ENCODE measurements at regions not wholly inside any gene's neighbourhood (a gene's known extent, or its start where the extent isn't known, plus 50 kb on each side); places are given as distances from the start of the nearest gene placed in this dataset.
A peak's percentile ranks its signal among the peaks of the same experiment; 100 is the strongest.

DNA sequence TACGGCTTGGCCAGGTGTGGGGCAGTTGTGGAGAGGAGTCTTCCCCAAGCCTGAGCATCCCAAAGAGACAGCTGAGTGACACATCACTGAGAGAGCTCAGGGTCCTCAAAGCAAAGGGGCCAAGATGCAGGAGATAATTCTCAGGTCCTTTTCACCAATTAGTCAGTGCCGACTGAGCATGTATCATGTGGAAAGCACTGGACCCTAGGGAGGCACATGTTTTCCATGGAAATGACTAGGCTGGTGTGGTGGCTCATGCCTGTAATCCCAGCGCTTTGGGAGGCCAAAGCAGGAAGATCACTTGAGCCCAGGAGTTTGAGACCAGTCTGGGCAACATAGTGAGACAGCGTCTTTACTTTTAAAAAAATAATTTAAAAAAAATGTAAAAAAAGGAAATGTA lies 67.3 kb upstream of the PRPS1 start:
- Histone ChIP-seq H3K4me1 (ENCODE audit: control insufficient read depth in 1 of 2, insufficient read depth in 2 of 2, low read length in 2 of 2) (peaks cover 36 to 39% of the 10 kb centered on the region in 2 experiments), H3K79me2 (ENCODE audit: control insufficient read depth, insufficient read depth, low read length, poor library complexity) (no peaks in the 10 kb centered on the region), H2AFZ (ENCODE audit: insufficient read depth, low read length, poor library complexity) (no peak overlapping the region), H3K36me3 (ENCODE audit: control insufficient read depth in 1 of 2, insufficient read depth in 2 of 2, low read length in 2 of 2) (no peaks in the 10 kb centered on the region), H2BK5ac (ENCODE audit: low read depth, low read length, poor library complexity) (no peak overlapping the region), H3K9me3 (ENCODE audit: insufficient read depth, low read depth, low read length) (no peaks in the 10 kb centered on the region), H4K8ac (ENCODE audit: low read depth, low read length) (no peak overlapping the region), H3K27me3 (ENCODE audit: insufficient read depth, low read length) (no peaks in the 10 kb centered on the region), H4K91ac (ENCODE audit: low read depth, low read length) (no peak overlapping the region), H4K12ac (ENCODE audit: low read depth, low read length) (no peak overlapping the region), H2AK5ac (ENCODE audit: low read length) (no peak overlapping the region), H3K4ac (ENCODE audit: low read depth, low read length) (no peak overlapping the region), H3K23ac (ENCODE audit: low read length) (no peak overlapping the region), H3K79me1 (ENCODE audit: low read length) (peaks cover 22% of the 10 kb centered on the region), H3K18ac (ENCODE audit: low read length) (no peak overlapping the region), H3K4me3 (ENCODE audit: low read depth, low read length) (no peak overlapping the region), H3K14ac (ENCODE audit: low read length) (no peak overlapping the region), H2BK120ac (ENCODE audit: insufficient read depth, low read length, poor library complexity) (no peak overlapping the region), H3K27ac (ENCODE audit: low read depth, low read length) (no peak overlapping the region), H3K9ac (ENCODE audit: low read length) (no peak overlapping the region), H2BK12ac (ENCODE audit: low read length) (no peak overlapping the region), H3K4me2 (ENCODE audit: low read length) (no peak overlapping the region)
- whole genome bisulfite sequencing (ENCODE audit: extremely low coverage, insufficient coverage, insufficient read length), result no CpG with 5 or more reads among the region's 4 CpGs
- DNase-seq, result no peak

DNA sequence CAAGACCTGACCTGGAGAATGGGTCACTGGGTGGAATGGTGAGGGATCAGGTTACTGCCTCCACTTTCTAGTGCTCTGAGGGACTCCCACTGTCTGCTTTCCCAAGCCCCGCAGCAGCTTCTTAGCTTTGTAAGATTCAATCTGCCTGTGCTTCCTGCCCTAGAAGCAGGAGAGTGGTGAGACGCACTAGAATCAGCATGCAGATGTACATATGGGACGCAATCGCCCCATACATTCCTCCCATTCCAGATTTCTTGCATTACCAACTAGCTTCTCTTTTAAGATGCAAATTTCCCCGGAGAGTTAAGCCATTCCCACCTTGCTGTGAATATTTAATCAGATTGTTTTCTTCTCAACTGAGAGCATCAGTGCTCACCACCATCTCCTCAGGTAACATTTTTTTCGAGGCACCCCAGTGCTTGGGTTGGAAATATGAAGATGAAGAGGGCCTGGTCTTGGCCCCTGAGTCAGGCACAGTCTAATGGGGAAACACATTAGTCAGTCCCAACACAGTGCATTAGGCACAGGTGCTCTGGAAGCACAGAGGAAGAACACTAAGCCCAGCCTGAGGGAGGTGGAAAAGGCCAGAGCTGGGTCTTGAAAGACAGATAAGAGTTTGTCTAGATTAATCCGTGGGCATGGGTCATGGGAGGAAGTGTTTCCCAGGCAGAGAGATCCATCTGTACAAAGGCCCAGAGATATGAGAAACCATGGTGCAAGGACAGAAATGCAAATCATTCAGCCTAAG lies 66.7 kb upstream of the PRPS1 start:
- no peaks in the 10 kb centered on the region for H3K27me3 ChIP-seq (ENCODE audit: insufficient read depth, low read length)
- peak overlapping the region; percentile 34 for H4K91ac ChIP-seq (ENCODE audit: low read depth, low read length)
- no peaks in the 10 kb centered on the region for H3K36me3 ChIP-seq (ENCODE audit: control insufficient read depth in 1 of 2, insufficient read depth in 2 of 2, low read length in 2 of 2)
- no peak overlapping the region for H2AFZ ChIP-seq (ENCODE audit: insufficient read depth, low read length, poor library complexity)
- WGBS (ENCODE audit: extremely low coverage, insufficient coverage, insufficient read length), result no CpG with 5 or more reads among the region's 7 CpGs
- no peak overlapping the region for H3K18ac ChIP-seq (ENCODE audit: low read length)
- no peak overlapping the region for H2BK120ac ChIP-seq (ENCODE audit: insufficient read depth, low read length, poor library complexity)
- peaks cover 22% of the 10 kb centered on the region for H3K79me1 ChIP-seq (ENCODE audit: low read length)
- no peak overlapping the region for H4K12ac ChIP-seq (ENCODE audit: low read depth, low read length)
- H2AK5ac ChIP-seq (ENCODE audit: low read length), result no peak overlapping the region
- H2BK5ac ChIP-seq (ENCODE audit: low read depth, low read length, poor library complexity), result no peak overlapping the region
- peak overlapping the region; percentile 56 for H3K27ac ChIP-seq (ENCODE audit: low read depth, low read length)
- H3K14ac ChIP-seq (ENCODE audit: low read length), result no peak overlapping the region
- no peak overlapping the region for H3K4me2 ChIP-seq (ENCODE audit: low read length)
- H4K8ac ChIP-seq (ENCODE audit: low read depth, low read length), result no peak overlapping the region
- DNase-seq, result peak; percentile 50 to 74
- no peak overlapping the region for H3K9ac ChIP-seq (ENCODE audit: low read length)
- no peaks in the 10 kb centered on the region for H3K79me2 ChIP-seq (ENCODE audit: control insufficient read depth, insufficient read depth, low read length, poor library complexity)
- no peak overlapping the region for H3K4ac ChIP-seq (ENCODE audit: low read depth, low read length)
- peaks cover 37 to 39% of the 10 kb centered on the region in 2 experiments for H3K4me1 ChIP-seq (ENCODE audit: control insufficient read depth in 1 of 2, insufficient read depth in 2 of 2, low read length in 2 of 2)
- H3K23ac ChIP-seq (ENCODE audit: low read length), result no peak overlapping the region
- no peak overlapping the region for H3K4me3 ChIP-seq (ENCODE audit: low read depth, low read length)
- no peaks in the 10 kb centered on the region for H3K9me3 ChIP-seq (ENCODE audit: insufficient read depth, low read depth, low read length)
- H2BK12ac ChIP-seq (ENCODE audit: low read length), result peak overlapping the region; percentile 3

DNA sequence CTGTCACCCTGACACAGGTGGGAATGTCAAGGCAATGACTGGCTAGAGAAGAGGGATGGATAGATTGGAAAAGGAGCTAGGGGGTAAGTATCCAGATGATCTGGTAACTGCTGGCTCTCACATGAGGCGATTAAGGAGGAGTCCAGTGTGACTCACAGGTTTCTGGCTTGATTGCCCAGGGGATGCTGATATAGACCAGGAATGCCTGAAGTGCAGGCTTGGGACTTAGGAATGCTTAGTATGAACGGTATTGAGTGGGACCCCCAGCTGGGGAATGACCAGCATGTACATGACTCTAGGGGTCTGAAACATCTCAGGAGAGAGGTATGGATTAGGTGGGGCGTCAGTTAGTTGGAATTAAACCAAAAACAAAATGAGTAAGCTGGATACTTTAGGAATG lies 65.8 kb upstream of the PRPS1 start:
- no peak overlapping the region for H3K4ac ChIP-seq (ENCODE audit: low read depth, low read length)
- H4K8ac ChIP-seq (ENCODE audit: low read depth, low read length), result no peak overlapping the region
- no peak overlapping the region for H3K4me3 ChIP-seq (ENCODE audit: low read depth, low read length)
- no peaks in the 10 kb centered on the region for H3K27me3 ChIP-seq (ENCODE audit: insufficient read depth, low read length)
- H3K79me2 ChIP-seq (ENCODE audit: control insufficient read depth, insufficient read depth, low read length, poor library complexity), result no peaks in the 10 kb centered on the region
- no peak overlapping the region for H2BK5ac ChIP-seq (ENCODE audit: low read depth, low read length, poor library complexity)
- no peak overlapping the region for H2AK5ac ChIP-seq (ENCODE audit: low read length)
- no peak overlapping the region for H3K9ac ChIP-seq (ENCODE audit: low read length)
- WGBS (ENCODE audit: extremely low coverage, insufficient coverage, insufficient read length), result no CpG with 5 or more reads among the region's 3 CpGs
- H2BK12ac ChIP-seq (ENCODE audit: low read length), result peak overlapping the region; percentile 3
- H3K4me1 ChIP-seq (ENCODE audit: control insufficient read depth in 1 of 2, insufficient read depth in 2 of 2, low read length in 2 of 2), result peaks cover 37 to 39% of the 10 kb centered on the region in 2 experiments
- DNase-seq, result peak; percentile 80 to 88
- H3K36me3 ChIP-seq (ENCODE audit: control insufficient read depth in 1 of 2, insufficient read depth in 2 of 2, low read length in 2 of 2), result no peaks in the 10 kb centered on the region
- no peaks in the 10 kb centered on the region for H3K9me3 ChIP-seq (ENCODE audit: insufficient read depth, low read depth, low read length)
- H3K79me1 ChIP-seq (ENCODE audit: low read length), result peaks cover 22% of the 10 kb centered on the region
- no peak overlapping the region for H4K12ac ChIP-seq (ENCODE audit: low read depth, low read length)
- no peak overlapping the region for H2AFZ ChIP-seq (ENCODE audit: insufficient read depth, low read length, poor library complexity)
- no peak overlapping the region for H3K4me2 ChIP-seq (ENCODE audit: low read length)
- no peak overlapping the region for H3K23ac ChIP-seq (ENCODE audit: low read length)
- no peak overlapping the region for H3K18ac ChIP-seq (ENCODE audit: low read length)
- peak overlapping the region; percentile 68 for H3K27ac ChIP-seq (ENCODE audit: low read depth, low read length)
- H2BK120ac ChIP-seq (ENCODE audit: insufficient read depth, low read length, poor library complexity), result no peak overlapping the region
- H3K14ac ChIP-seq (ENCODE audit: low read length), result no peak overlapping the region
- H4K91ac ChIP-seq (ENCODE audit: low read depth, low read length), result no peak overlapping the region

DNA sequence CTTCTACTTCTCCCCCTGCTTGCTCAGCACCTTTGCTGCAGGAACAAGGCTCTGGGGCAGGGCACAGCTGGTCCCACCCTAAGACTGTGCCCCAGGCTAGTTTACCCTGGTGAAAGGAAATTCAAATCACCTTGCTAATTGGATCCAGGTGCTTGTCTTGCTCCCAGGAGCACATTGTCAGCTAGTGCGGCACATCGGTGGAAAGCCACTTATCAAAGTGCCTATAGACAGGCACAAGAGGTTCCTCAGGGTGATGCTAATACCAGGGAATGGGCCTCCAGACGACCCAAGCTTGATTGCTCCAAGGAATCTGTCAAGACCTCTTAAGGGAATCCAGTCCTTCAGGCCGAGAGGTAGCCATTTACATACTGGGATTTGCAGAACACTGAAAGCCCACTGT lies 64.5 kb upstream of the PRPS1 start:
- Histone ChIP-seq H3K4me1 (ENCODE audit: control insufficient read depth in 1 of 2, insufficient read depth in 2 of 2, low read length in 2 of 2) (peaks cover 39% of the 10 kb centered on the region in 2 experiments), H3K9me3 (ENCODE audit: insufficient read depth, low read depth, low read length) (no peaks in the 10 kb centered on the region), H3K18ac (ENCODE audit: low read length) (no peak overlapping the region), H3K4me3 (ENCODE audit: low read depth, low read length) (no peak overlapping the region), H3K79me2 (ENCODE audit: control insufficient read depth, insufficient read depth, low read length, poor library complexity) (no peaks in the 10 kb centered on the region), H3K36me3 (ENCODE audit: control insufficient read depth in 1 of 2, insufficient read depth in 2 of 2, low read length in 2 of 2) (no peaks in the 10 kb centered on the region), H4K91ac (ENCODE audit: low read depth, low read length) (peak overlapping the region; percentile 2), H4K12ac (ENCODE audit: low read depth, low read length) (no peak overlapping the region), H3K4me2 (ENCODE audit: low read length) (no peak overlapping the region), H2BK120ac (ENCODE audit: insufficient read depth, low read length, poor library complexity) (no peak overlapping the region), H2BK12ac (ENCODE audit: low read length) (peak overlapping the region; percentile 43), H2AK5ac (ENCODE audit: low read length) (no peak overlapping the region), H3K23ac (ENCODE audit: low read length) (no peak overlapping the region), H3K4ac (ENCODE audit: low read depth, low read length) (no peak overlapping the region), H2BK5ac (ENCODE audit: low read depth, low read length, poor library complexity) (no peak overlapping the region), H2AFZ (ENCODE audit: insufficient read depth, low read length, poor library complexity) (no peak overlapping the region), H3K9ac (ENCODE audit: low read length) (no peak overlapping the region), H4K8ac (ENCODE audit: low read depth, low read length) (no peak overlapping the region), H3K79me1 (ENCODE audit: low read length) (peaks cover 22% of the 10 kb centered on the region), H3K27ac (ENCODE audit: low read depth, low read length) (peak overlapping the region; percentile 19), H3K14ac (ENCODE audit: low read length) (no peak overlapping the region), H3K27me3 (ENCODE audit: insufficient read depth, low read length) (no peaks in the 10 kb centered on the region)
- WGBS (ENCODE audit: extremely low coverage, insufficient coverage, insufficient read length), result no CpG with 5 or more reads among the region's 4 CpGs
- DNase-seq, result no peak
